ENCODE measurements at regions not wholly inside any gene's neighbourhood (a gene's known extent, or its start where the extent isn't known, plus 50 kb on each side); places are given as distances from the start of the nearest gene placed in this dataset.

DNA sequence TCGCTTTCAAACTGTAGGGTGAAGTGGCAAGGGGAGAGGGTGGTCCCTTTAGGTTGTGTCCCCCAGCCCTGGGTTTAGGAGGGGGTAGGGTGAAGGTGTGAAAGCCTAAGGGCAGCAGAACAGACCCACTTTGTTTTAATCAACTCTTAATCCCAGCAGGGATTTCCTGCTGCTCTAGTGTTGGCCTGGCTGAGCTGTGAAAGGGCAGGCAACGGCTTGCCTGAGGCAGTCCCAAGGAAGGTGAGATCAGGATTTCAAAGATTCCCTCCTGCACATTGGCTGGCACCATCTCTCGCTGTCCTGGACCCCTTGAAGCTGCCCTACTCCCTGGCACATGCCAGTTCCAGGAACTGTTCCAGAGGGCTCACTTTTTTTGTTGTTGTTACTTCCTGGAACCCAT lies 221.3 kb downstream of the INSC start:
- Histone ChIP-seq H2AFZ (ENCODE audit: insufficient read depth, low read depth, low read length, poor library complexity, severe bottlenecking) (no peak overlapping the region), H3K9ac (ENCODE audit: insufficient read depth, low read length, poor library complexity, severe bottlenecking) (no peak overlapping the region), H3K4me3 (replicated peaks in 1 of 3; ENCODE audit: low read depth in 2 of 3, low read length in 3 of 3) (no peak overlapping the region), H3K36me3 (replicated peaks in 1 of 2; ENCODE audit: control insufficient read depth in 1 of 2, insufficient read depth in 2 of 2, low read length in 2 of 2) (no peaks in the 10 kb centered on the region), H3K27me3 (ENCODE audit: control insufficient read depth in 2 of 2, insufficient read depth in 2 of 2, low read length in 2 of 2) (no peaks in the 10 kb centered on the region), H3K79me2 (ENCODE audit: insufficient read depth, low read length) (no peaks in the 10 kb centered on the region), H3K4me2 (replicated peaks; ENCODE audit: extremely low read depth, low read length, poor library complexity, severe bottlenecking) (no peak overlapping the region), H4K20me1 (ENCODE audit: insufficient read depth, low read length) (no peaks in the 10 kb centered on the region), H3K9me3 (replicated peaks in 1 of 2; ENCODE audit: control insufficient read depth in 1 of 2, insufficient read depth in 1 of 2, low read length in 2 of 2) (no peaks in the 10 kb centered on the region), H3K4me1 (ENCODE audit: control insufficient read depth in 1 of 2, insufficient read depth in 2 of 2, low read length in 2 of 2) (no peaks in the 10 kb centered on the region), H3K27ac (ENCODE audit: low read depth in 1 of 2, low read length in 2 of 2) (no peak overlapping the region)
- peaks cover 0 to 2% (median 2%) of the 10 kb centered on the region in 3 donors for H3K27me3 Mint-ChIP-seq (ENCODE audit: low read depth in 3 of 3)
- TF ChIP-seq, protein P1, sequence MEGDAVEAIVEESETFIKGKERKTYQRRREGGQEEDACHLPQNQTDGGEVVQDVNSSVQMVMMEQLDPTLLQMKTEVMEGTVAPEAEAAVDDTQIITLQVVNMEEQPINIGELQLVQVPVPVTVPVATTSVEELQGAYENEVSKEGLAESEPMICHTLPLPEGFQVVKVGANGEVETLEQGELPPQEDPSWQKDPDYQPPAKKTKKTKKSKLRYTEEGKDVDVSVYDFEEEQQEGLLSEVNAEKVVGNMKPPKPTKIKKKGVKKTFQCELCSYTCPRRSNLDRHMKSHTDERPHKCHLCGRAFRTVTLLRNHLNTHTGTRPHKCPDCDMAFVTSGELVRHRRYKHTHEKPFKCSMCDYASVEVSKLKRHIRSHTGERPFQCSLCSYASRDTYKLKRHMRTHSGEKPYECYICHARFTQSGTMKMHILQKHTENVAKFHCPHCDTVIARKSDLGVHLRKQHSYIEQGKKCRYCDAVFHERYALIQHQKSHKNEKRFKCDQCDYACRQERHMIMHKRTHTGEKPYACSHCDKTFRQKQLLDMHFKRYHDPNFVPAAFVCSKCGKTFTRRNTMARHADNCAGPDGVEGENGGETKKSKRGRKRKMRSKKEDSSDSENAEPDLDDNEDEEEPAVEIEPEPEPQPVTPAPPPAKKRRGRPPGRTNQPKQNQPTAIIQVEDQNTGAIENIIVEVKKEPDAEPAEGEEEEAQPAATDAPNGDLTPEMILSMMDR (IDR thresholded peaks at IDR 0.05): no peak
- no peaks in the 10 kb centered on the region for H3K4me1 Mint-ChIP-seq
- WGBS (ENCODE audit: insufficient coverage): 77% methylated on average over 3 of the region's 3 CpGs
- intact Hi-C loops (cut with micrococcal nuclease): no loop called here
- H3K4me3 Mint-ChIP-seq: no peak overlapping the region
- peaks cover 0 to 11% (median 7%) of the 10 kb centered on the region in 7 donors for H3K9me3 Mint-ChIP-seq
- H3K36me3 Mint-ChIP-seq: no peaks in the 10 kb centered on the region
- no peak for DNase-seq
- no peak overlapping the region for H3K27ac Mint-ChIP-seq

DNA sequence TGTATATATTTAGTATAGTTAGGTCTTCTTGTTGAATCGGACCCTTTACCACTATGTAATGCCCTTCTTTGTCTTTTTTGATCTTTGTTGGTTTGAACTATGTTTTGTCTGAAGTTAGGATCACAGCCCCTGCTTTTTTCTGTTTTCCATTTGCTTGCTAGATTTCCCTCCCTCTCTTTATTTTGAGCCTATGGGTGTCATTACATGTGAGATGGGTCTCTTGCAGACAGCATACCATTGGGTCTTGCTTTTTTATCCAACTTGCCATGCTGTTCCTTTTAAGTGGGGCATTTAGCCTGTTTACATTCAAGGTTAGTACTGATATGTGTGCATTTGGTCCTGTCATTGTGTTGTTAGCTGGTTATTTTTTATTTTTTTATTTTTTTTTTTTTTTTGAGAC lies 224.6 kb downstream of the INSC start:
- H3K79me2 ChIP-seq (ENCODE audit: insufficient read depth, low read length): no peaks in the 10 kb centered on the region
- WGBS (ENCODE audit: insufficient coverage): no CpG with 5 or more reads among the region's 1 CpG
- no peaks in the 10 kb centered on the region for H3K36me3 ChIP-seq (replicated peaks in 1 of 2; ENCODE audit: control insufficient read depth in 1 of 2, insufficient read depth in 2 of 2, low read length in 2 of 2)
- no peak for DNase-seq
- no peaks in the 10 kb centered on the region for H3K9me3 ChIP-seq (replicated peaks in 1 of 2; ENCODE audit: control insufficient read depth in 1 of 2, insufficient read depth in 1 of 2, low read length in 2 of 2)
- no peaks in the 10 kb centered on the region for H3K4me1 Mint-ChIP-seq
- H3K27me3 ChIP-seq (ENCODE audit: control insufficient read depth in 2 of 2, insufficient read depth in 2 of 2, low read length in 2 of 2): no peaks in the 10 kb centered on the region
- no peak overlapping the region for H3K4me3 Mint-ChIP-seq
- H3K9ac ChIP-seq (ENCODE audit: insufficient read depth, low read length, poor library complexity, severe bottlenecking): no peak overlapping the region
- no peak overlapping the region for H3K27ac Mint-ChIP-seq
- H4K20me1 ChIP-seq (ENCODE audit: insufficient read depth, low read length): no peaks in the 10 kb centered on the region
- H3K4me3 ChIP-seq (replicated peaks in 1 of 3; ENCODE audit: low read depth in 2 of 3, low read length in 3 of 3): no peak overlapping the region
- no peaks in the 10 kb centered on the region for H3K4me1 ChIP-seq (ENCODE audit: control insufficient read depth in 1 of 2, insufficient read depth in 2 of 2, low read length in 2 of 2)
- intact Hi-C loops (cut with micrococcal nuclease): no loop called here
- no peak overlapping the region for H3K27ac ChIP-seq (ENCODE audit: low read depth in 1 of 2, low read length in 2 of 2)
- H3K27me3 Mint-ChIP-seq (ENCODE audit: low read depth in 3 of 3): peaks cover 0 to 2% (median 0%) of the 10 kb centered on the region in 3 donors
- no peak overlapping the region for H3K4me2 ChIP-seq (replicated peaks; ENCODE audit: extremely low read depth, low read length, poor library complexity, severe bottlenecking)
- TF ChIP-seq, protein P1 (IDR thresholded peaks at IDR 0.05): no peak
- no peaks in the 10 kb centered on the region for H3K36me3 Mint-ChIP-seq
- H2AFZ ChIP-seq (ENCODE audit: insufficient read depth, low read depth, low read length, poor library complexity, severe bottlenecking): no peak overlapping the region
- H3K9me3 Mint-ChIP-seq: peaks cover 2 to 16% (median 5%) of the 10 kb centered on the region in 7 donors
